ENCODE measurements at regions not wholly inside any gene's neighbourhood (a gene's known extent, or its start where the extent isn't known, plus 50 kb on each side); places are given as distances from the start of the nearest gene placed in this dataset.
"Not testable (repeated sequence)": the region's sequence is repeated elsewhere in the genome, so short reads cannot be mapped to it uniquely, and the experiment has no call there.

DNA sequence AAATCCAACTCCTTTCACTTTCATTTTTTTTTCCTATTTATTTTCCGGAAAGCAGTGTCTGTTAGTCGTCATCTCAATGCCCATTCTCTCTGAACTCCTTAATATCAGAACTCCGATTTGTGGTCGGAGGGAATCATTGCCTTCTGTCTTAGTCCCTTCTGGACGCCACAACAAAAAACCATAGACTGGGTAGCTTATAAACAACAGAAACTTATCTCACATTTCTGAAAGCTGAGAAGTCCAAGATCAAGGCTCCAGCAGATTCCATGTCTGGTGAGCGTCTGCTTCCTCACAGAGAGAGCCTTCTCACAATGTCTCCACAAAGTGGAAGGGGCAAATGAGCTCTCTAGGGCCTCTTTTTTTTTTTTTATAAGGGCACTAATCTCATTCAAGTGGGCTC is 296.6 kb upstream of the CDH11 start:
- DNase-seq (ENCODE audit: low read depth in 2 of 3, low spot score in 1 of 3) = no peak

DNA sequence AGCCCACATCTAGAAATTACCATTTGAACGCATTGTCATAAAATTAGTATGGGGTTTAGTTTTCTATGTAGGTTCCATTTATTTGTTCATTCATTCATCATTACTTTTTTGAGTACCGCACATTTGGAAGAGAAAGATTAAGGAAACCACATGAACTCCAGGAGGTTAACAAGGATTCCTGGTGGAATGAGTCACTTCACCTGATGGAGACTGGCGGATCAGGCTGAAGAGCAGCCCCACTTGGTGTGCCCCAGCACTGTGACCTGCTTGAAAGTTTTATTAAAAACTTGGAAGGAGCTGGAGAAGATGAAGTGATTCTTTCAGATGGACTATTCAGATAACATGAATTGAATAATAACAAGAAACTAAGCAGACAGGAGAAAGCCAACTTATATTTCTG is 293.6 kb upstream of the CDH11 start:
- DNase-seq (ENCODE audit: low read depth in 2 of 3, low spot score in 1 of 3) = no peak

DNA sequence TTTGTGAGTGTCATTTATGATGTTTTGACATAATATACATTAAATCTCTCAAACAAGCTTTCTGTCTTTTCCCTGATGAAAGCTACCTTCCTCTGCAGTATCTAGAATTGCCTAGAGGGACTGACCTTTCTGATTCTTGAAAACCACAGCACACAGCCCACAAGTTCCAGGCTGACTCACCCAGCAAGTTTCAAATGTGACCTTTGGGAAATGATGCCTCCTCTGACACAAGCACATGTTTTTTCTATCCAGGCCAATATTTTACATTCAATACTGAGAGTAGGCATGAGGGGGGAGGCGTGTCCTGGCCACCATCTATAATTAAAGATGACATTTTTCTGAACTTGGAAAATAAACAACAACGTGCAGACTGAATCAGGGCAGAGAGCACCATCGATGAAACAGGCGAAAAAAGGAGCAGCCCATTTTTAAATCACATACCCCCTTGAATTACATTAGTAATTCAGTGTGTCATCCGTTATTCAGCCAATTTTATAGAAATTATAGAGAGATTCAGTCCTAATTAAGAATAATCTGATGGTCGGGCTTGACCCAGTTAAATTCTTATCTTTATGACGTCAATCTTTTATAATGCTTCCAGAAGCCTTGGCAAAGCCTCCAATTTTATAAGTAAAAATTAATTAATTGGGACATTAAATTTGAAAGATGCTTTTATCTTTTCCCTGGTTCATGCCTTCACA is 292.6 kb upstream of the CDH11 start:
- no peak for DNase-seq (ENCODE audit: low read depth in 2 of 3, low spot score in 1 of 3)

DNA sequence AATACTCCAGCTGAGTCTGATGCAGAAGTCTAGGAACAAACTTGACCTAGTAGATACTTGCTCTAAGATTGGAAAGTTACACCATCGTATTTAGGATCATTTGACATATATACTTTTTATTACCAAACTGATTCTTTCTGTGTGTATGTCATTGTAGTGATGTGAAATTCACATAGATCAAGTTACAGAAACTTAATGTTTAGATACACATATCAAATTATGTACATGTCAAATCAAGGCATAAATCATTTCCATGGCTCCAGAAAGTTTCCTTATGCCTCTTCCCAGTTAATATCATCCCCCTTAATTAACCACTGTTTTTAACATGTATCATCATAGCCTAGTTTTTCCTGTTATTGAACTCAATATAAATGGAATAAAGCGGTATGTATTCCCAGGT is 292.0 kb upstream of the CDH11 start:
- DNase-seq (ENCODE audit: low read depth in 2 of 3, low spot score in 1 of 3) = no peak

DNA sequence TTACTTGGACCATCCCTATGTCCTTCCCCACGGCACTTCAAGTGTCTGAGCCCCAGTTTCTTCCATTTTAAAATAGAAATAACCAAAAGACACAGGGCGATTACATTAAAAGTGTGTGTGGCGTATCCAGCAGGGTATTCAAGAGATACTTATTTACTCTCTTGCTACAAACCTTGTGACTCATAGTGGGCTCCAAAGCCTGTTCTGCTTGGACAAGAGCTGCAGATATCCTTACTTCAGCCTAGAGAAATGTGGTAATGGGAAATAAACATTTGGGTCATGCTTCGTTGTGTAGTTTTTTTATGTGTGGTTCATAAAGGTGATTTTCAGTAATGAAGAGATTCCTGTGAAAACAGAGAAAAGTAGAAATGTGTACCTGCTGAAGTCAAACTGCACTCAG is 288.9 kb upstream of the CDH11 start:
- no peak for DNase-seq (ENCODE audit: low read depth in 2 of 3, low spot score in 1 of 3)

DNA sequence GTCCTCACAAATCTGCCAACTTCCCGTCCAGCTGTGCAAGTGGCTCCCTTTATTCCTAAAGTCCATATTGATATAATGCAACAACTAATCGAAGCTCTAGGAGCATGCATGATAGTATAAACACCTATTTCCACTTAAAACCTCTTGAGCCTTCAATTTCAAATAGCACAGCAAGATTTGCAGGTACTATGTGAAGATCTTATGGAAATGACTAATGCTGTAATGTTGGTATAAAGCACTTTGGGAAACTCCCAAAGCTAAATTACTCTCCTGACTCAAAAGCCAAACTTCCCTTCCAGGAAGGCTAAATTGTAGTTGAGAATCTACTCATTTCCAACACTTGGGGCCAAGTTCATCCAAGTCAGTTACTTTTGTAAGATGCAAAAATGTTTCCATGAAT is 287.6 kb upstream of the CDH11 start:
- DNase-seq (ENCODE audit: low read depth in 2 of 3, low spot score in 1 of 3) = no peak

DNA sequence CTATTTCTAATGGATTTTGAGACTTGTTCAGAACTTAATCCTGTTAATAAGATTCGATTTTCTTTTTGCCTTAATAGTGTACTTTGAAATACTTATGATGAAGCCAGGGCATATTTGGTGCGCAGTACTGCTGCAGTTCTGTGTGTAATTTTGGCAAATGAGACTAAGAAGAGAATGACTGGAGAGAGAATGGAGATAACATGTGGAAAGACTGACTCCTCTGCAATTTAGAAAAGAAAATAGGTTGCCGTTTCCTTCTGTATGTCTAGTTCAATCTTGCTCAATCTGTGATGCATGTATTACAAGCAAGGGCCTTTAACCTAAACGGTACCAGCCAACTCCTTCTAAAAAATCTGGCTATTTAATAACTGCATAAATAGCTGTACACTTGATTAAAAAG is 285.1 kb upstream of the CDH11 start:
- DNase-seq (ENCODE audit: low read depth in 2 of 3, low spot score in 1 of 3) = no peak

DNA sequence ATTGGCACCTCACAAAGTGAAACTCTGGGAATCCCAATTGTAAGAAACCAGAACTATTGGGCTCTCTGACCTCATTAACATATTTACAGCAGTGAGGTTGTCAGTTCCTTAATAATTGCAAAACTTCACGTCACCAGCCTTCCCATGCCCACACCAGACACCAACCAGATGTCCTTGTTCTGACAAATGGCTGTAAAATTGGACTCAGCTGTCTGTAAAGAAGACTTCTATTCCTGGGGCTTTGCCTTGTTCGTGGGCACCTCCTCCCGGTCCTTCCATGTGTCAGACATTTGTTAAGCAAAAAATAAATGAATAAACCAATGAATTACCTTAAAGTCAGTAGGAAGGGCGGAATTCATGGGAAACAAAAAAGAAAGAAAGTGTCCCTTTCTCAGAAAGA is 284.3 kb upstream of the CDH11 start:
- no peak for DNase-seq (ENCODE audit: low read depth in 2 of 3, low spot score in 1 of 3)

DNA sequence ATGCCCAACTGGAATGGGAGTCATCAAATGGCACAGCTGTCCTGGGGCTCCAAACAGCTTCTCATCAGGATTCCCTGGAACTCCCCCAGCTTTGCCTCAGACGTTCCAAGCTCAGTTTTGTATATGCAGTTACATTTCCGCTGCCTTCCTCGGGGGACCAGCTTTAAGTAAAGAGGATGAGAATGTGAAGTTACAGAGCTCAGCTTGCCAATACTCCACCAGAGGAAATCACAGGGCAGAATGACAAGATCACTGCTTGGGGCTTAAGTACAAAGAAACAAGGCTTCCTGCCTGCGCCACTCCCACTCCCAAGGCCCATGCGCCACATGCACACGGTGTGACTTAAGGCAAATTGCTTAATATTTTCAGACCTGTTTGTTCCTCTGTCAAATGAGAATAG is 272.4 kb upstream of the CDH11 start:
- DNase-seq (ENCODE audit: low read depth in 2 of 3, low spot score in 1 of 3) = no peak

DNA sequence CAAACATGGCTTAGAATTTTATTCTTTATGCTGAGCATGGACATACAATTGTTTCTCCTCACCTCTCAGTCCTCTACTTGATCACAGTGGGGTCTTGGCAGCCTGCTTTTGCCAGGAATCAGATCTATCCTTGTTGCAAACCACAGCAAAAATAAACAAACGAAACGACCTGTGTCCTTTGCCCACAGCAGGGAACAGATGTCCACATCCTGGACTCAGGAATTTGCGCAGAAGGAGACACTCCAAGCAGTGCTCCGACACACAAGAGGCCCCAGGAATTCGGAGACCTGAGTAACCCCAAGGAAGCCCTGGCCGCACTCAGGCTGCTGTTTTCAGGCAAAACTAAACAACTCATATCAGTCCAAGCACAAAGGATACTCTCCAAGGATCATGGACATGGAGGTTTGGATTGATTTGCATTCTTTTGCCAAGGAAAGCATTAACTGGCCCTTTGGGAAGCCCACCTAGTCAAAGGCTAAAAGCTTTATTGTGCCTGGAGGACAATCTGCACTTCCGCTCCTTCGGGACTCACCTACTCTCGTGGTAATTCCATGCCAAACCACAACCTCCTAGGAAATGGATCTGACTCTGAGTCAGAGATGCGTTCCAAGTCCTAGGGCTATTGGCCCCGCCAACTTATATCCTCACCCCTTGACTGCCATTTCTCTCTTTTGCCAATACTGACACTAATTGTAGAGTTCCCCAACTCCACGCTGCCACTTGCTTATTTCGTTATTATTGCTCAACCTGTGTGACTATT is 271.1 kb upstream of the CDH11 start:
- no peak for DNase-seq (ENCODE audit: low read depth in 2 of 3, low spot score in 1 of 3)

DNA sequence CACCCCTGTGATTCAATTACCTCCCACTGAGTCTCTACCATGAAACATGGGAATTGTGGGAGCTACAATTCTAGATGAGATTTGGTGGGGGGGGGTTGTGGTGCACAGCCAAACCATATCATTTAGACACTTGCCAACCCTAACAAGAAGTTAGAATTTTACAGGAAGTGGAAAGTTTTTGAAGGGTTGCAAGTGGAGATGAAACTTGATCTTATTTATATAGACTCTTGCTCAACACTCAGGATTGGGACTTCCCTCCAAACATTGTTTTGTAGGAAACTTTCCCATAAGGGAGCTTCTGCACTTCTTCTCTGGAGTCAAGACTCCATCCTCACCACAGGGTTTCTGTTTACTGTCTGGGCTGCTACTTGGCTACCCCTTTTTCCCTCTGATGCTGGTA is 266.7 kb upstream of the CDH11 start:
- no peak for DNase-seq (ENCODE audit: low read depth in 2 of 3, low spot score in 1 of 3)

DNA sequence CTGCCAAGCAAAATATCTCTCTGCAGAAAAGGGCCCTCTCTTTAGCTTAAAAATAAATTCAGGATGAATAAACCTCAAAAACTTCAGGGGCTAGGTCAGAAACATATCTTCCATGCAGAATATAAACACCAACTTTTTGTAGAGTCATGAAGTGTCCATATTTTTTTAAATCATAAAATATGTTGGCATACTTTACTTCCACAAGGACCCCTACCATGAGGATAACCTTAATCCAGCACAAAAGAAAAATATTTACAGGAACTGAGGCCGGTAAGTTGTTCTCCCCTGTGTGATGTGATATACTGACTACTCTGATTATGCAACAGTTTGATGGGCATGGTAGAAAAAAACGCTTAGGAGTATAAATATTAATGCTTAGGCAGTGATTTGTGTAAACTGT is 264.8 kb upstream of the CDH11 start:
- DNase-seq (ENCODE audit: low read depth in 2 of 3, low spot score in 1 of 3) = no peak

DNA sequence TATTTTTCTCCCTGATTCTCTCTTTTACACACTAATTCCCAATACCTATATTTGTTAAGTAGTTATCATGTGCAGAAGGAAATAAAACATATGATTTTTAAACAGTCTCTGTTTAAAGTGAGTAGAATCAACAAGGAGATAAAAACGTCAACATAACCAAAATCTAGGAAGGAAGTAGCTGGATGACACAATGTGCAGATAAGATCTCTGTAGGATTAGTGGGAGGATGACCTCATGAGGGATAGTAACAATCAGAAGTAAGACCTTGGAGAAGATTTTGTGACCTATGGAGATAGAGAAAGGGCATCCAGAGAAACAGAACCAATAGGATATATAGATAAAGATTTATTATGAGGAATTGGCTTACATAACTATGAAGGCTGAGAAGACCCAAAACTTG is 262.6 kb upstream of the CDH11 start:
- no peak for DNase-seq (ENCODE audit: low read depth in 2 of 3, low spot score in 1 of 3)

DNA sequence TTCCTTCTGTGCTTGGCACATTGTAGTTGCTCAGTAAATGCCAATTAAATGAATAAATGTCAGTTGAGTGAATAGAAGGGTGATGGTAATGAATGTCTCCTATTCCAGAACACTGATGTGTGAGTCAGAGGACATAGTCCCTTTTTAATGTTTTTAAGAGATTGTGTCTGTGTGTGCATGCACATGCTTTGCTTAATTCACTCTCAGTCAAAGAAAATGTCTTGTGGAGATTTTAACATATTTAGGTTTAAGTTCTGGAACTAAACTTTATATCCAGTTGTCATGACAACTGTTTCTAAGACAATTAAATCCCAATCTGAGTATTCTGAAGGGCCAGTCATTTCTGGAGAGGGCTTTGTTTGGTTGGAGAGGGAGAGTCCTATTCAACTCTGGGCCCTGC is 255.3 kb upstream of the CDH11 start:
- no peak for DNase-seq (ENCODE audit: low read depth in 2 of 3, low spot score in 1 of 3)

DNA sequence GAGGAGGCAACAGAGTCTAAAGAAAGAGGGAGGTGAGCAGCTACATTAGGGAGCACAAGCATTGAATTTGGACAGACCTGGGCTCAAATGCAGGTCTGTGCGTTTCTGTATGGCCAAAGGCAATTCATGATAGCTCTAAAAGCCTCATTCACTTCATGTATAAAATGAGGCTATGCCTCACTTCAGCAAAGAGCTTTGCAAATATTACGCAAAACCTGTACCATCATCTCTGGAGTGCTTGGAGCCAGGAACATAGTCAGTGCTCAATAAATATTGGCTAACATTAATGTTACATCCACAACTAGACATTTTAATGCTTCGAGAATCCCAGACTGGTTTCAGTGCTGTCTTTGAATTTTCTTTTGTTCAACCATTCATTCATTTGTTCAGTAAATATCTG is 254.7 kb upstream of the CDH11 start:
- DNase-seq (ENCODE audit: low read depth in 2 of 3, low spot score in 1 of 3) = no peak

DNA sequence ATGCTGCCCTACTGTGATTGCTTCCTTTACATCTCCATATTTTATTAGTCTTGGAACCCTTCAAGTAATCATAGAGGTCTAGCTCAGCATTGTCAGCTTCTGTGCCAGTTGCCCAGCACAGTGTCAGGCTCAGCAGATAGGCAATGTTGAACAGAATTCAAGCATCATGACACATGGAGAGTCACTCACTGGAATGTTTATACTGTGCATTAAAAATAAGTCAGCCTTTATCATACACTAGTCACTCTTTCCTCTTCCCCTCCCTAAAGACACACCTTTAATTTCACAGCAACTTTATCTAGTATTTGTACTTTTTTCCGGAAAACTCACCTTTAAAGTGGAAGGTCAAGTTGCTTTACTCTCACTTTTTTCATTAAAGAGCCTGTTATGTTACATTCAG is 253.8 kb upstream of the CDH11 start:
- no peak for DNase-seq (ENCODE audit: low read depth in 2 of 3, low spot score in 1 of 3)

DNA sequence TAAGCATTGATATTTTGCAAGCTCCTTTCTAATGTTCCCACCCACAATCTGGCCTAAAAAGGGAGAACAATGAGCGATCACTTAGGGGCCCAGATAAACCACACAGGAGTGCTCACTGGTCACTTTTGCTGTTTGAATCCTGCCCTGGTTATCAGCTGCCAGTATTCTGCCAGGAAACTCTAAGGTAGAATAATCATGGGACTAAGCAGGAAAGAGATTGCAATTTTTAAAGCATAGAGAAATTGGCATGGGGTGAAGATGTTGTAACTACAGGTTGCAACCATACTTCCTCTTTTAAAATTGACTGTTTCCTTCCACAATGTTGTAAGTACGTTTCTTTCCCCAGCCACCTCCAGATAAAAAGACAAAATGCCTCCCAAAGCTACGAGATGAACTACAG is 251.2 kb upstream of the CDH11 start:
- DNase-seq (ENCODE audit: low read depth in 2 of 3, low spot score in 1 of 3) = no peak

DNA sequence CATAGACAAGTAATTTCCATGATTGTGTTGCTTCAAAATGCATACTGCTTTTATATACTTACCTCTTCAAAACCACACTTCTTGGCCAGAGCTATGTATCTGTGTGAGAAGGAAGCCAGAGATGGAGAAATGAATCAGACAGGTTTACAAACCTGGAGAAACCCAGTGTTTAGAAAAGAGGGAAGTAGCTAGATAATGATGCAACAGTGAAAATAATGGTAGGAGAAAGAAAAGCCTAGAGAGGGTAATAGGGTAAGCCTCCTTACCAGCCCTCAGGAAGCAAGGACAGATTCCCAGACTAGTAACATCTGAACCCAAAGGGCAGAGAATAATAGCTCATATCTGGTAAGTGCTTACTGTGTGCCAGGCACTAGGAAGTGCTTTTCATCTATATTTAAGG is 250.3 kb upstream of the CDH11 start:
- no peak for DNase-seq (ENCODE audit: low read depth in 2 of 3, low spot score in 1 of 3)

DNA sequence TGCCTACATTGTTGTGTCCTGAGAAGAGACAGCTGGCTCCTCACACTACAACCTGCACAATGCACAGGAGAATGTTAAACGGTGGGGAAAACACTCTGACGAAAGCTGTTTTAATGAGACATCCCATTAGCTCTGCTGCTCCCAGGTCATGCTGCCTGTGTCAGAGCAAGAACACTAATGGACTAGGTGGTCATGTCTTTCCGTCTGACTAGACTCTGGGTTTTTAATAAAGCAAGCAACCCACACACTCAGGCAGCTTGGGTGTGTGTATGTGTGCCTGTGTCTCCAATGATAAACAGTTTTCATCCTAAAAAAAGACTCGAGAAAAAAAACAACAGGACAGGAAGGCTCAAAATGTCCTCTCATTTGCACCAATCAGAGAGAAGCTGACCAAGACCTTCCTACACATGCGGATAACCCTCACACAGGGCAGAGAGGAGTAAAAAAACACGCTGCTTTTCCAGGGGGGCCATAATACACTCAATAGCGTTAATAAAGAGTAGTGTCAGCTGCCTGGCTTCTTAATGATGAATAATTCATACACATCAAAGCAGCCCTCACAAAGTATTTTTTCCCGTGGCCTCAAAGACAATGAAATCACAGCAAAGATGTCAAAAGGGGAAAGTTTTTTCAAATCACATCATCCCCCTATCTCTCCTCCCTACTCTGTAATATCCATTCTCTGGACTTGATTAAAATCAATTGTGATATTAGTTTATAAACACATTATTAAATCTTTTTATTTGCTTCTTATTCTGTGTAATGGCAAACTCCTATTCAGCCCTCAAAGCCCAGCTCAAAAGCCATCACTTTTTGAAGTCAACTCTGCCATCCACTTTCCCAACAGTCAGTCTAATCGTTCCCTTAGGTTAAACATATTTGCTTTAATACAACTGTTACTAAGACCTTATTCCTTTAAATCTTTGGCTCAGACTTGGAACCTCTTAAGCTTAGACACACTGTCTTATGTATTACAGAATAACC is 244.2 kb upstream of the CDH11 start:
- no peak for DNase-seq (ENCODE audit: low read depth in 2 of 3, low spot score in 1 of 3)

DNA sequence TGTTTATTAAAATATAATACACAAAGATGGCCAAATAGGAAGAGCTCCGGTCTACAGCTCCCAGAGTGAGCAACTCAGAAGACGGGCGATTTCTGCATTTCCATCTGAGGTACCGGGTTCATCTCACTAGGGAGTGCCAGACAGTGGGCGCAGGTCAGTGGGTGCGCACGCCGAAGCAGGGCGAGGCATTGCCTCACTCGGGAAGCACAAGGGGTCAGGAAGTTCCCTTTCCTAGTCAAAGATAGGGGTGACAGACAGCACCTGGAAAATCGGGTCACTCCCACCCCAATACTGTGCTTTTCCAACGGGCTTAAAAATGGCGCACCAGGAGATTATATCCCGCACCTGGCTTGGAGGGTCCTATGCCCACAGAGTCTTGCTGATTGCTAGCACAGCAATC is 234.9 kb upstream of the CDH11 start:
- DNase-seq (ENCODE audit: low read depth in 2 of 3, low spot score in 1 of 3) = not testable (repeated sequence)

DNA sequence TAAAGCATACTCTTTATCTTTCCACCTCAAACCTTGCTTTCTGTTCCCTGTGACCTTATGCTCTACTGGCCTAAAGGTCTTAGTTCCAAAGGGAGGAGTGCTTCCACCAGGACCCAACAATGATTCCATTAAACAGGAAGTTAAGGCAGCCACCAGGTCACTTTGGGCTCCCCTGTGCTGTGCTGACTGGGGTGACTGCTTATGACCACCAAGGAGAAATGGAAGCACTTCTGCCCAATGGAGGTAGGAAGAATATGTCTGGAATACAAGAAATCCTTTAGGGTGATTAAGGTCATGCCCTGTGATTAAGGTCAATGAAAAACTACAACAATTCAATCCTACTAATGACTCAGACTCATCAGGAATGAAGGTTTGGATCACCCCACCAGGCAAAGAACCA is 233.8 kb upstream of the CDH11 start:
- DNase-seq (ENCODE audit: low read depth in 2 of 3, low spot score in 1 of 3) = no peak

DNA sequence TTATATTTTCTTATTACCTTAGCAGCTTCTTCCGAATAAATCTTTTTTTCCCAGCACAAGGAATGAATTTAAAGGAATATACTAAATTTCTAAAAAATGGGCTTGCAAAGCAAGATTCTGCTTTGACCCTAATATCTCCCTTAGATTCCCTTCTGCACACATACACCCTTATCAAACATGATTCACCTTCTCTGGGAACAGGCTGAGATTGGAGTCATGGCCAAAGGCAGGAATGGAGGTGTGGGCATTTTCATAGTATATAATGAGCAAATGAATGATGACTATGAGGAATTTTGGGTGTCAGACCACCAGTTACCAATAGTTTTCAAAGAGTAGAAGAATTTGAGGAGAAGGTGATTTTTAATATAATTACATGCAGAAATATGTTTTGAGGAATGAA is 231.3 kb upstream of the CDH11 start:
- DNase-seq (ENCODE audit: low read depth in 2 of 3, low spot score in 1 of 3) = no peak
